H1 (cell line): ENCODE measurements at regions not wholly inside any gene's neighbourhood (a gene's known extent, or its start where the extent isn't known, plus 50 kb on each side); places are given as distances from the start of the nearest gene placed in this dataset.

Experiments
- CTCF ChIA-PET: fragments of 300-600 bp; sonication (Branson Sonifier 250); formaldehyde crosslinking; loops from one replicate; lab custom pipeline; 2021; ENCODE audit not compliant: partially characterized antibody; lab: Charles Lee
- POLR2A ChIA-PET: fragments of 300-600 bp; sonication (Branson Sonifier 250); formaldehyde crosslinking; loops from one replicate; lab custom pipeline; 2021; ENCODE audit warnings: inconsistent platforms; ENCODE audit not compliant: partially characterized antibody; lab: Charles Lee
- DNase-seq, 2 experiments: peaks; one replicate each; pipeline versions ENCODE4 v3.0.0 to v3.0.0-alpha.2; 2010 to 2022; ENCODE audit warnings: low spot score in 2 of 2, low read depth in 1 of 2, mixed read lengths in 1 of 2
- FAIRE-seq: peaks from 2 replicates; lab custom pipeline; 2011; peaks lifted over from hg19 to GRCh38; lab: Jason Lieb, UNC
- H2AFZ ChIP-seq: 2 replicates; pipeline ENCODE4 v1.8.1; 2012; ENCODE audit warnings: low read length, inconsistent platforms
- H2AK5ac ChIP-seq: 2 replicates; pipeline ENCODE4 v1.6.1; 2013; ENCODE audit warnings: low read depth, low read length
- H2BK120ac ChIP-seq: replicated peaks from 2 replicates; pipeline ENCODE3; 2013; ENCODE audit warnings: low read depth, low read length, inconsistent platforms
- H2BK12ac ChIP-seq: 2 replicates; pipeline ENCODE4 v1.6.1; 2013; ENCODE audit warnings: low read depth, low read length
- H2BK15ac ChIP-seq: 2 replicates; pipeline ENCODE4 v1.6.1; 2013; ENCODE audit warnings: low read length
- H2BK20ac ChIP-seq: 2 replicates; pipeline ENCODE4 v1.6.1; 2013; ENCODE audit warnings: low read length
- H2BK5ac ChIP-seq: 2 replicates; pipeline ENCODE4 v1.6.1; 2013; ENCODE audit warnings: low read depth, low read length
- H3K14ac ChIP-seq: 2 replicates; pipeline ENCODE4 v1.6.1; 2013; ENCODE audit warnings: inconsistent platforms; ENCODE audit not compliant: insufficient read length
- H3K18ac ChIP-seq: 2 replicates; pipeline ENCODE4 v1.6.1; 2013; ENCODE audit warnings: low read length; ENCODE audit errors: extremely low read depth
- H3K23ac ChIP-seq: 2 replicates; pipeline ENCODE4 v1.6.1; 2013; ENCODE audit warnings: inconsistent platforms; ENCODE audit not compliant: insufficient read length
- H3K23me2 ChIP-seq: 2 replicates; pipeline ENCODE4 v1.6.1; 2013; ENCODE audit warnings: low read depth, low read length
- H3K27ac ChIP-seq: 2 replicates; pipeline ENCODE4 v1.6.1; 2011; ENCODE audit warnings: low read depth, low read length, inconsistent platforms
- H3K27me3 ChIP-seq, 4 experiments: replicated peaks in 1 of 4; 1 replicate in 1 of 4; 2 replicates in 3 of 4; pipeline versions ENCODE4 v1.6.1 to v1.8.1; 2011 to 2013; ENCODE audit warnings: low read length in 3 of 4, mild to moderate bottlenecking in 3 of 4, inconsistent platforms in 2 of 4, mixed read lengths in 2 of 4, moderate library complexity in 1 of 4; ENCODE audit not compliant: control insufficient read depth in 3 of 4, insufficient read depth in 3 of 4; ENCODE audit errors: extremely low read depth in 1 of 4
- H3K36me3 ChIP-seq, 4 experiments: 2 replicates each; pipeline versions ENCODE4 v1.6.1 to v1.8.1; 2011 to 2013; ENCODE audit warnings: mild to moderate bottlenecking in 4 of 4, low read length in 3 of 4, moderate library complexity in 2 of 4, control low read depth in 1 of 4, inconsistent platforms in 1 of 4; ENCODE audit not compliant: insufficient read depth in 4 of 4, control insufficient read depth in 2 of 4
- H3K4ac ChIP-seq: replicated peaks from 2 replicates; pipeline ENCODE3; 2013; ENCODE audit warnings: low read length, low read depth, mixed read lengths, inconsistent platforms; ENCODE audit not compliant: insufficient read length
- H3K4me1 ChIP-seq, 4 experiments: replicated peaks in 1 of 4; 1 replicate in 1 of 4; 2 replicates in 3 of 4; pipeline versions ENCODE4 v1.6.1 to v1.8.1; 2011 to 2013; ENCODE audit warnings: low read length in 3 of 4, inconsistent platforms in 2 of 4, mixed read lengths in 1 of 4; ENCODE audit not compliant: insufficient read depth in 4 of 4, control insufficient read depth in 3 of 4
- H3K4me2 ChIP-seq, 2 experiments: 2 replicates each; pipeline versions ENCODE4 v1.6.1 to v1.8.1; 2011 to 2013; ENCODE audit warnings: low read depth in 2 of 2, low read length in 2 of 2, control low read depth in 1 of 2, inconsistent platforms in 1 of 2, mild to moderate bottlenecking in 1 of 2; ENCODE audit not compliant: insufficient read depth in 1 of 2
- H3K4me3 ChIP-seq, 4 experiments: fragments of 200-600, 300-600 bp in 1 of 4; sonication (generic), shearing (Covaris generic), sonication (Bioruptor Twin) in 1 of 4; 2 replicates each; pipeline versions ENCODE4 v1.5.1 to v1.8.1; 2011 to 2016; ENCODE audit warnings: low read length in 4 of 4, low read depth in 3 of 4, control low read depth in 2 of 4, inconsistent platforms in 2 of 4, mild to moderate bottlenecking in 2 of 4, mixed read lengths in 1 of 4, moderate library complexity in 1 of 4; ENCODE audit not compliant: insufficient read depth in 2 of 4; ENCODE audit errors: extremely low read depth in 1 of 4
- H3K56ac ChIP-seq: replicated peaks from 2 replicates; pipeline ENCODE3; 2013; ENCODE audit warnings: low read depth, mild to moderate bottlenecking, mixed read lengths, low read length, inconsistent platforms; ENCODE audit not compliant: insufficient read length
- H3K79me1 ChIP-seq: 2 replicates; pipeline ENCODE4 v1.6.1; 2013; ENCODE audit warnings: low read depth, low read length, control low read depth
- H3K79me2 ChIP-seq, 2 experiments: 2 replicates each; pipeline versions ENCODE4 v1.6.1 to v1.8.1; 2012 to 2013; ENCODE audit warnings: low read length in 2 of 2, mild to moderate bottlenecking in 2 of 2, inconsistent platforms in 1 of 2; ENCODE audit not compliant: insufficient read depth in 2 of 2, control insufficient read depth in 1 of 2
- H3K9ac ChIP-seq, 4 experiments: replicated peaks in 1 of 4; 1 replicate in 1 of 4; 2 replicates in 3 of 4; pipeline versions ENCODE4 v1.6.1 to v1.8.1; 2011 to 2013; ENCODE audit warnings: low read depth in 3 of 4, low read length in 3 of 4, control low read depth in 2 of 4, mild to moderate bottlenecking in 2 of 4, moderate library complexity in 2 of 4, inconsistent platforms in 1 of 4; ENCODE audit errors: extremely low read depth in 1 of 4
- H3K9me3 ChIP-seq, 2 experiments: 2 replicates each; pipeline versions ENCODE4 v1.6.1 to v1.8.1; 2012 to 2013; ENCODE audit warnings: mild to moderate bottlenecking in 2 of 2, moderate library complexity in 2 of 2, control low read depth in 1 of 2, inconsistent platforms in 1 of 2, low read depth in 1 of 2, low read length in 1 of 2, mixed read lengths in 1 of 2; ENCODE audit not compliant: insufficient read depth in 2 of 2
- H4K20me1 ChIP-seq, 2 experiments: replicated peaks in 1 of 2; 2 replicates each; pipeline versions ENCODE3 to v1.8.1; 2011 to 2013; ENCODE audit warnings: inconsistent platforms in 2 of 2, low read length in 2 of 2, mild to moderate bottlenecking in 1 of 2; ENCODE audit not compliant: insufficient read depth in 2 of 2, control insufficient read depth in 1 of 2
- H4K5ac ChIP-seq: 2 replicates; pipeline ENCODE4 v1.6.1; 2013; ENCODE audit warnings: low read length, low read depth, mixed read lengths, inconsistent platforms; ENCODE audit not compliant: insufficient read length
- H4K8ac ChIP-seq: 2 replicates; pipeline ENCODE4 v1.8.0; 2013; ENCODE audit warnings: mild to moderate bottlenecking, moderate library complexity, low read length, inconsistent platforms; ENCODE audit not compliant: insufficient read depth; ENCODE audit errors: extremely low read depth
- H4K91ac ChIP-seq: replicated peaks from 2 replicates; pipeline ENCODE3; 2013; ENCODE audit warnings: low read length, mixed read lengths, inconsistent platforms; ENCODE audit not compliant: insufficient read length
- CEBPB ChIP-seq: IDR thresholded peaks from 2 replicates; pipeline ENCODE4 v1.6.1; 2012; ENCODE audit warnings: low read depth, low read length
- FOSL1 ChIP-seq: IDR thresholded peaks from 2 replicates; pipeline ENCODE4 v1.6.1; 2011; ENCODE audit warnings: mild to moderate bottlenecking, low read depth, low read length, moderate library complexity; ENCODE audit not compliant: insufficient read depth
- KDM4A ChIP-seq: IDR thresholded peaks from one replicate; pipeline ENCODE4 v1.7.1; 2012; ENCODE audit warnings: low read depth, mild to moderate bottlenecking, moderate library complexity, low read length, inconsistent platforms; ENCODE audit not compliant: severe bottlenecking
- POU5F1 ChIP-seq: IDR thresholded peaks from 2 replicates; pipeline ENCODE4 v1.6.1; 2011; ENCODE audit warnings: low read depth, mild to moderate bottlenecking, low read length, moderate library complexity
- TCF12 ChIP-seq: IDR thresholded peaks from 2 replicates; pipeline ENCODE4 v1.6.1; 2011; ENCODE audit warnings: low read depth, mild to moderate bottlenecking, low read length
- WGBS, 2 experiments: shearing (Covaris generic) in 1 of 2; methylation state at CpG; one replicate each; pipeline versions ENCODE4 v1.1.6 to v1.1.7; 2013 to 2015; ENCODE audit warnings: low lambda C conversion rate in 2 of 2, mixed read lengths in 2 of 2, inconsistent platforms in 1 of 2, low coverage in 1 of 2, missing lambda C conversion rate in 1 of 2; ENCODE audit not compliant: insufficient replicate concordance in 2 of 2, insufficient coverage in 1 of 2, insufficient read length in 1 of 2; ENCODE audit errors: extremely low coverage in 1 of 2, missing lambda C conversion rate in 1 of 2; 5-methylcytosine and 5-hydroxymethylcytosine counted together

GRCh38 chr19:34835631-34836351 lies 62.8 kb upstream of the ZNF599 start:
- Histone ChIP-seq H3K9me3 (no peaks in the 10 kb centered on the region), H2BK15ac (no peak overlapping the region), H3K14ac (no peak overlapping the region), H3K4ac (no peak overlapping the region), H2BK20ac (no peak overlapping the region), H3K56ac (no peak overlapping the region), H3K4me2 (no peak overlapping the region), H2AFZ (no peak overlapping the region), H3K79me1 (no peaks in the 10 kb centered on the region), H2BK5ac (no peak overlapping the region), H3K27me3 (peaks cover 0 to 19% (median 10%) of the 10 kb centered on the region in 4 experiments; a peak in 5 of 7 replicates), H4K91ac (no peak overlapping the region), H2BK12ac (no peak overlapping the region), H3K4me3 (no peak overlapping the region), H4K5ac (no peak overlapping the region), H3K18ac (no peak overlapping the region), H2AK5ac (no peak overlapping the region), H2BK120ac (no peak overlapping the region), H3K27ac (no peak overlapping the region), H3K36me3 (no peaks in the 10 kb centered on the region), H3K9ac (no peak overlapping the region), H3K23me2 (peaks cover 3% of the 10 kb centered on the region; the same call in 1 of the 2 replicates)
- FAIRE-seq (no peak), DNase-seq (no peak)
- 86% methylated on average over 7 of the region's 7 CpGs; no CpG with 5 or more reads in 1 of the 2 experiments for WGBS, 2 experiments
- CTCF ChIA-PET, result interaction anchor here (1.4 kb wide), 1 partner anchor 25 kb away, joined by 3 read pairs; no protein-coding TSS in a partner anchor
- POLR2A ChIA-PET, result no interaction called here
- no peak for TF ChIP-seq KDM4A
- no peak for TF ChIP-seq CEBPB
- TF ChIP-seq TCF12, result no peak
- no peak for TF ChIP-seq POU5F1
- TF ChIP-seq FOSL1, result no peak
- TF ChIP-seq, all 59 proteins: peak for 0
- Histone ChIP-seq H4K20me1 (no peaks in the 10 kb centered on the region), H3K23ac (no peak overlapping the region), H3K4me1 (peaks cover 0 to 10% (median 8%) of the 10 kb centered on the region in 4 experiments; a peak in 6 of 7 replicates), H3K79me2 (no peaks in the 10 kb centered on the region), H4K8ac (no peak overlapping the region)
